ENCODE measurements at regions not wholly inside any gene's neighbourhood (a gene's known extent, or its start where the extent isn't known, plus 50 kb on each side); places are given as distances from the start of the nearest gene placed in this dataset.

DNA sequence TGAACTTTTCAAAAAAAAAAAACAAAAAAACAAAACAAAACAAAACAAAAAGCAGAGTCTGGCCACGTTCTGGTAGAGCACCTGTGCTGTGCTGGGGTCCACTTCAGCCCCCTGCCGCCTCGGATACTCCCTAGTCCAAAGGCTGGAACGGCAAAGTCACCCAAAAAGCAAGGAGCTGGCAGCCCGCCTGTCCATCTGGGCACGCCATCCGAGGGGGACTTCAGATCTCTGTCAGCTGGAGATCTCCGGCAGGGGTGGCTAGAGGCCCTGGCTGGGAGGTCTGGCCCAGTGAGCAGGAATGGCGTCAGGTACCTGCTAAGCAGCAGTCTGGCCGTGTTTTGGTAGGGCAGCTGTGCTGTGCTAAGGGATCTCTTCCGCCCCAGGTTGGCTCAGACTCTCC lies 152.3 kb upstream of the ZNF516 start:
- FAIRE-seq (no peak), DNase-seq (ENCODE audit: insufficient read length, low spot score) (no peak)

GRCh38 chr18:76644580-76644979 lies 149.5 kb upstream of the ZNF516 start:
- DNase-seq (ENCODE audit: insufficient read length, low spot score) (no peak), FAIRE-seq (no peak)

- DNase-seq (ENCODE audit: insufficient read length, low spot score): no peak
- no peak for FAIRE-seq
Observed at GRCh38 chr18:76643996-76644395, 149.0 kb upstream of the ZNF516 start.

DNA sequence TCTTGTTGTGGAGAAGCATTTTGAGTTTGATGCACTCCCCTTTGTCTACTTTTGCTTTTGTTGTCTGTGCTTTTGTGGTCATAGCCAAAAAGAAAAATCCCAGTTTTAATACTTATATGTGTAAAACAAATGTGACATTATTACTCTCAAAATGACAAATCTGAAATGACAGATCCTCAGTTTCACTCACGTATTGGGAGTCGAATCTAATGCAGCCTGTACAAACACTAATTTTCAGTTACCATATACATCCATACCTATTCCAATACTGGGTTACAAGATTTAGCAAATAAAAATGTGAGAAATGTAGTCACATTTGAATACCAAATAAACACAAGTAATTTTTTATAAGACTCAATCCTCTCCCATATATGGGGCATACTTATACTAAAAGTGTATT lies 148.2 kb upstream of the ZNF516 start:
- FAIRE-seq: no peak

DNA sequence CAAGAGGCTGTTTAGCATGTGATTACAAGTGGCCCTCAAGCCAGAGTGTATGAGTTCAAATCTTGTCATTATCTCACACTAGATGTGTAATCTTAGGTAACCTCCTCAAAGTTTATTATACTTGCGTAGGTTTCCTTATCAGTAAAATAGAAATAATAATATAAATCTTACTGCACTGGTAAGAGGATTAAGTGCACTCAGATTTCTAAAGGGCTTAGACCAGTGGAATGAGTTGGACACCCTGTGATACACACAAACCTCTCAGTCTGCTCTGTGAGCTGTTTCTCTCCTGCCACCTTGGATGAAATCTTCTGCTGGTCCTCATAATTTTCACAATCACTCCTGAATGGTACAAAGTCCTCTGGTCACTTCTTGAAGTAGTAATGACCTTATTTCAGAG lies 145.4 kb upstream of the ZNF516 start:
- DNase-seq (ENCODE audit: insufficient read length, low spot score): no peak
- no peak for FAIRE-seq

More for the DNA sequence above, 148.2 kb upstream of the ZNF516 start:
- DNase-seq (ENCODE audit: insufficient read length, low spot score): no peak

DNA sequence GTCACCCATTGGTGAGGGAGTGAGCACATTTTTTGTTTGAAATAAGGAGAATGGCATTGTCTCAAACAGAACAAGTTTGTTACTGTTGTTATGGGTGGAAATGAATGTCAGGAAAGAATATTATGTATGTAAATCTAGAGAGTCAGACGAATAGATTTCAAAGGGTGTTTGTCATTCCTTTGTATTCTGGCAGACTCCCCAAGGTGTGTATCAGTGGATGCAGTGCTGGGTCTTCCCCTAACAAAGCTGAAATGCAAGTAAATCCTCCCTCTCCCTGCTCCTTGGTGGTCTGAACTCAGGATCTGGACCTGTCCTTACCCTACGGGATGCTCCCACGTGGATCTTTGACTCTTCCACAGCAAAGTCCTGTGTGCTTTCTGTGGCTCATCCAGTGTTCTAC lies 139.5 kb upstream of the ZNF516 start:
- FAIRE-seq: no peak
- DNase-seq (ENCODE audit: insufficient read length, low spot score): no peak

DNA sequence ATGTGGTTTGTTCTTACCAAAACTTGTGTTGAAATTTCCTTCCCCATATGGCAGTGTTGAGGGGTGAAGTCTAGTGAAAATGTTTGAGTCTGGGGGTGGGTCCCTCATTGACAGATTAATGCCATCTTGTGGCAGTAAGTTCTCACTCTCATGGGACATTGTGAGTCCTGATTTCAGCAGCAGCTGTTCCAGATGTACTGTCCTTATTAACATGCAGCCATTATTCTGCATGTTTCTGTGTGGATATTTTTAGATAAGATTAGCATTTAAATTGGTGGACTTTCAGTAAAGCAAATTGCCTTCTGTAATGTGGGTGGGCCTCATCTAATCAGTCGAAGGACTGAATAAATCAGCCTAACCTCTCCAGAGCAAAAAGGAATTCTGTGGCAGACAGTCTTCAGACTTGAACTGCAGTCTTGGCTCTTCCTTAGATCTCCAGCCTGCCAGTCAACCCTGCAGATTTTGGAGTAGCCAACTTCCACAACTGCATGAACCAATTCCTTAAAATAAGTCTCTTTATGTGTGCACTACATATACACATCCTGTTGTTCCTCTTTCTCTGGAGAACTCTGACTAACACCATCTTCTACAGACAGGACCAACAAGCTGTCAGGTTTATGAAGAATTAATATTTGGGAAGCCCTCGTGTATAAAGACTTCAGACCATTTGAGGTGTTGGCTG lies 138.7 kb upstream of the ZNF516 start:
- no peak for FAIRE-seq

DNA sequence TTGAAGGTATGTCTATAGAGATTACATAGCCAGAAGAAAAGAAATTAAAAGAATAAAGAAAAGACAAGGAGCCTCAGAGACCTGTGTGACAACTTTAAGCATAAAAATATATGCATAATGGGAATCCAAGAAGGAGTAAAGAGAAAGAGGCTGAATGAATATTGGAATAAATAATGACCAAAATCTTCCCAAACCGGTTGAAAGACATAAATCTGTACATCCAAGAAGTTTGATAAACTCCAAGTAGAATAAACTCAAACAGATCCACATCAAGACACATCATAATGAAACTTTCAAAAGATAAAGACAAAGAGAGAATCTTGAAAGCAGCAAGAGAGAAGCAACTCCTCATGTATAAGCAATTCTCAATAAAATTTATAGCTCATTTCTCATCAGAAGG lies 132.4 kb upstream of the ZNF516 start:
- DNase-seq (ENCODE audit: insufficient read length, low spot score) (no peak), FAIRE-seq (no peak)

More for the DNA sequence above, 138.7 kb upstream of the ZNF516 start:
- no peak for DNase-seq (ENCODE audit: insufficient read length, low spot score)

- DNase-seq (ENCODE audit: insufficient read length, low spot score) (no peak), FAIRE-seq (no peak)
Observed at GRCh38 chr18:76626991-76627390, 131.9 kb upstream of the ZNF516 start.

- DNase-seq (ENCODE audit: insufficient read length, low spot score) (no peak), FAIRE-seq (no peak)
Observed at GRCh38 chr18:76622651-76623050, 127.6 kb upstream of the ZNF516 start.

- no peak for FAIRE-seq
- peak; percentile 7 for DNase-seq (ENCODE audit: insufficient read length, low spot score)
Observed at GRCh38 chr18:76621782-76622495, 126.9 kb upstream of the ZNF516 start.

DNA sequence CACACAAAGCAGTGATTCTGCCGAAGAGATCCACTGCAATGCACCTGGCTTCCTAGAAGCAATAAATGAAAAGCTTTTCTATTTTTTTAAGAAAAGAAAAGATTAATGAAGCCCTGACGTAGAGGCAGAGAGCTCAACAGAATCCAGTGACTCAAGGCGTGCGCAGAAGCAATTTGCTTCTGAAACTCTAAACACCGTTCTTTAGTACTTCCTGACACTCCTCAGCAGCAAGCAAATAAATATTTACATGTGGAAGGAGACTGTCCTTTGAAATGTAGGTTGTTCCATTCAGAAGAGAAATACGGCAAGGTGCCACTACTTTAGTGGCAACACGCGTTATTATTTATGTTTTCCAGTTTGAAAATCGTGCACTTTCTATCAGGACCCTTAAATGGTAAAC lies 126.2 kb upstream of the ZNF516 start:
- no peak for FAIRE-seq
- DNase-seq (ENCODE audit: insufficient read length, low spot score): no peak

- FAIRE-seq: no peak
- no peak for DNase-seq (ENCODE audit: insufficient read length, low spot score)
Observed at GRCh38 chr18:76620321-76621170, 125.5 kb upstream of the ZNF516 start.

GRCh38 chr18:76619621-76620315 lies 124.7 kb upstream of the ZNF516 start:
- FAIRE-seq: no peak
- DNase-seq (ENCODE audit: insufficient read length, low spot score): no peak

GRCh38 chr18:76619261-76619620 lies 124.2 kb upstream of the ZNF516 start:
- no peak for DNase-seq (ENCODE audit: insufficient read length, low spot score)
- no peak for FAIRE-seq

DNA sequence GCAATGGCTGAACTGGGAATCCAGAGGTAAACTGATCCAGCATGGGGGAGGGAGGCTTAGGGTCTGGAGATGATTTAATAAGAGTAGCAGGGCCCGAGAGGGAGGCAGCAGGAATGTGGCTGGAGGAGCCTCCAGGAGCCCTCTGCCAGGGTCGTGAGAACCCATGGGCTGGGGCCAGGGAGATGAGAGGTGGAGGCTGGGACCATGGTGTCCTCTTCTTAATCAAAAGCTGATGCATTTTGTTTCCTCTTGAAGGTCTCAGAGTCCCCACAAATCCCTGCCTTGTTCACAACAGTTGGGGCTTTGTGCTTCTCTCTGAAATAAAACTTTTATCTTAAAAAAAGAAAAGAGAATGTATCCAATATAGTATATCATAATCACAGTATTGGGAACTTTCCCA lies 123.7 kb upstream of the ZNF516 start:
- FAIRE-seq: no peak

GRCh38 chr18:76616373-76616772 lies 121.3 kb upstream of the ZNF516 start:
- FAIRE-seq (no peak), DNase-seq (ENCODE audit: insufficient read length, low spot score) (no peak)

More for the DNA sequence above, 123.7 kb upstream of the ZNF516 start:
- DNase-seq (ENCODE audit: insufficient read length, low spot score): no peak

DNA sequence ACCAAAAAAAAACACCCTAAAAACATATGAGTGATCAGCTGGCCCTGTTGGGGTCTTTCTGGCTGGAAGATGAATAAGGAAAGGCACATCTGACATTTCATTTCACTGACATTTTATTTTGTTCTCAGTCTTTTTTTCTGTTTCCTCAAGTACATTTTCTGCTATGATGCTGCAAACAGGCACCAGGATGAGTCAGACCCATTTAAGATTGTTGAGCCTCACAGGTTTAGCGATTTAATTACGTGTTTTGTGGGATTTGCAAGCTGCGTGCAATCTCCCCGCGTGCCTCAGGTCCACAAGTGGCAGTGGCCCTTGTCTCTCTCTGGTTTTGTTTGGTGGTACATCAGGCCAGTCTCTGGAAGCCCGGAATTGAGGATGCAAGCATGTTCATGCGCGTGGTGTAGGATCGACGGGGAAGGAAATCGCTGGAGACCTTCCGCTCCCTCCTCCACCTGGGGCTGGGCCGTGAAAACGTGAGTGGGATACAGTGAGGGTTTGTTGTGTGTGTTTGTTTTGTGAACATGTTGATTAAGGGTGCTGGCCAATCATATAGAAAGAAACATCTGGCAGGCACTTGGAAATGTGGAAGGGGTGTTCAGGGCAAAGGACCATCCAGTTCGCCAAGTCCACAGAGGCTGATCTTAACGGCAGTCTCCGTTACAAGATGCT lies 120.2 kb upstream of the ZNF516 start:
- FAIRE-seq: no peak
- no peak for DNase-seq (ENCODE audit: insufficient read length, low spot score)

DNA sequence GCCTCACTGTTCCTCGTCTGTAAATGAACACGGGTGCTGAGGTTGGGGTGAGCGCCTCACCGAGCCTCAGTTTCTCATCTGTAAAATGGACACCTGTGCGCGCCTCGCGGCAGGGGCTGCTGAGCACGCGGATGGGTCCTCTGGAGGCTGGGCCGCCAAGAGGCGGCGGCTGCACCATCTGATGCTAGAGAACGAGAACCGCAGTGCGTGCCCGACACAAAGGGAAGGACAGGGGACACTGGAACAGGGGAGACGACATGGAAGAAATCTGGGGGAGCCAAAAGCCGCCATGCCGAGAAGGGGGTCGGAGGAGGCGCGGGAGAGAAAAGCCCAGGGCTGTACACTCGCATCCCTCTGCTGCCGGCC lies 118.7 kb upstream of the ZNF516 start:
- FAIRE-seq: no peak

GRCh38 chr18:76613053-76613754 lies 118.2 kb upstream of the ZNF516 start:
- DNase-seq (ENCODE audit: insufficient read length, low spot score): no peak
- FAIRE-seq: no peak

More for the DNA sequence above, 118.7 kb upstream of the ZNF516 start:
- no peak for DNase-seq (ENCODE audit: insufficient read length, low spot score)
